GM10248 (cell line): ENCODE measurements at regions not wholly inside any gene's neighbourhood (a gene's known extent, or its start where the extent isn't known, plus 50 kb on each side); places are given as distances from the start of the nearest gene placed in this dataset.

ENCODE experiments used
- CTCF ChIA-PET: fragments of 300-600 bp; sonication (Branson Sonifier 250); formaldehyde crosslinking; extraction: SDS; loops from one replicate; lab custom pipeline; 2021; ENCODE audit warnings: antibody characterized with exemption; lab: Yijun Ruan, JAX
- POLR2A ChIA-PET: fragments of 350-650 bp; sonication (Branson Sonifier 250); formaldehyde crosslinking; extraction: SDS; loops from one replicate; lab custom pipeline; 2020; ENCODE audit warnings: antibody characterized with exemption; lab: Yijun Ruan, JAX
- DNase-seq: peaks from one replicate; pipeline ENCODE4 v3.0.0; 2012; ENCODE audit errors: extremely low spot score
- TF ChIP-seq, protein P1 (sequence below): IDR thresholded peaks from 2 replicates; pipeline ENCODE4 v1.5.1; 2012; ENCODE audit warnings: mild to moderate bottlenecking, low read depth; ENCODE audit errors: extremely low read depth, missing control alignments, control extremely low read depth

DNA sequence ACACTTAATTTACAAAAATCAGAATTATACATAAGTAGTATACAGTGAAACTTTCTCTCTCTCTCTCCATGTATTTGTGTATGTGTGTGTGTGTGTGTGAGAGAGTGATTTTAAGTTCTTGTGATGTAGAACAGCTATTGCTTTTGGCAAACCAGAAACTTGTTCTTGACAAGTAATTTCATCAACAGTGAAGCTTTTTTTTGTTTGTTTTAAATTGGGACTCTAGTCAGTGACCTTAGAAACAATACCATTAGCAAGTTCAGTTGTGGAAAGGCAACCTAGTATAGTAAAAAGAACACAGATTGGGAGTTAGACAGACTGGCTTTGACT, 319.1 kb downstream of the PTEN start:
- POLR2A ChIA-PET, result no interaction called here
- DNase-seq, result no peak
- CTCF ChIA-PET, result interaction anchor here (0.8 to 2.6 kb wide), 9 partner anchors 8 to 332 kb away, joined by 3 to 11 read pairs (median 4); no protein-coding TSS in a partner anchor
- TF ChIP-seq, protein P1, sequence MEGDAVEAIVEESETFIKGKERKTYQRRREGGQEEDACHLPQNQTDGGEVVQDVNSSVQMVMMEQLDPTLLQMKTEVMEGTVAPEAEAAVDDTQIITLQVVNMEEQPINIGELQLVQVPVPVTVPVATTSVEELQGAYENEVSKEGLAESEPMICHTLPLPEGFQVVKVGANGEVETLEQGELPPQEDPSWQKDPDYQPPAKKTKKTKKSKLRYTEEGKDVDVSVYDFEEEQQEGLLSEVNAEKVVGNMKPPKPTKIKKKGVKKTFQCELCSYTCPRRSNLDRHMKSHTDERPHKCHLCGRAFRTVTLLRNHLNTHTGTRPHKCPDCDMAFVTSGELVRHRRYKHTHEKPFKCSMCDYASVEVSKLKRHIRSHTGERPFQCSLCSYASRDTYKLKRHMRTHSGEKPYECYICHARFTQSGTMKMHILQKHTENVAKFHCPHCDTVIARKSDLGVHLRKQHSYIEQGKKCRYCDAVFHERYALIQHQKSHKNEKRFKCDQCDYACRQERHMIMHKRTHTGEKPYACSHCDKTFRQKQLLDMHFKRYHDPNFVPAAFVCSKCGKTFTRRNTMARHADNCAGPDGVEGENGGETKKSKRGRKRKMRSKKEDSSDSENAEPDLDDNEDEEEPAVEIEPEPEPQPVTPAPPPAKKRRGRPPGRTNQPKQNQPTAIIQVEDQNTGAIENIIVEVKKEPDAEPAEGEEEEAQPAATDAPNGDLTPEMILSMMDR, result no peak

DNA sequence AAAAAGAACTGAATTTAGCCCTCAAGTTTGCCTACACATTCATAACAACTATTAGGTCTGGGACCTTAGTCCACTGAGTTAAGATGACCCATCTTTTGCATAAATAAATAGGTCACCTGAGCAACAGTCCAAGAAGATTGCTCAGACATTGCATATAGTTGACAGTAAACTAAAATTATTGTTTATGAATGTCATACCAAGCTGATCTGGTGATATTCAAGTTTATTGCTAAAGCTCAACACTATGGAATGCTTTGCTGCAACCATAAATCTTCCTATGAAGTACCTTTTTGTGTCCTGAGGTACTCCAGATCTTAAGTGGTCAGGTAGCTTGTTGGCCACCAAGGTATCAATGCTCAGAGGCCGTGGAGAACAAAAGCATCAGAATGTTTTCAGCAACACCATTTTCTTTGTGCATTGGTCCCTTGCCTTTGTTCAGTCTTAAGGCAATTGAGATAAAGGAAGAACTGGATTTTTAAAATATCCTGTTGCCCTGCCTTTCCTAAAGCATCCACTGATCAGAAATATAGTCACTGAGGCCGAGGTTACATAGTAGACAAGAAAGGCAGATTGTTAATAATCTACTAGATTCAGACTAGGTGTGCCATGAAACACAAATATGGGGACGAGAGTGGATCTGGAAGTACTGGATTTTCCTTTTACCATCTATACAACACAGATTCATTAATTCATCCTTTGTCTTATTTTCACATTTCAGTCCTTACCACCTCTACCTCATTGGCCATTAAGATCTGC, 321.3 kb downstream of the PTEN start:
- TF ChIP-seq, protein P1, result no peak
- POLR2A ChIA-PET, result no interaction called here
- CTCF ChIA-PET, result interaction anchor here (1.0 to 1.9 kb wide), 4 partner anchors 10 to 21 kb away, joined by 3 to 5 read pairs (median 3); no protein-coding TSS in a partner anchor
- DNase-seq, result no peak

DNA sequence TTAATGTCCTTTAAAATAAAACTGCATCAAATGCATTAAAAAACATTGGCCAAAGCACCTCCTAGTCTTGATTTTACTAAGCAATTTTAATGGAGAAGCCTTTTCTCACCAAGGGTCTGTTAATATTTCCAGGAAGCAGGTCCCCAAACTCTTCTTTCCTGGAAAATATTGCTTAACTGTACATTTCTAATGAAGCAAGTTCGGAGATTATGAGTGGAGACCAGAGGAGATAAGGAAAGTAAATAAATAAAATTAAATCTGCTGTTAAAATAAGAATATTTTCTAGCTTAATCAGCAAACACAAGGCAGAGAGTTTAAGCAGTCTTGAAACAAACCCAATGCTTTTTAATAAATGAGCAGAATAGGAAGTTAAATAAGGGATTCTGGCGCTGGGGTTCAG, 322.4 kb downstream of the PTEN start:
- ChIA-PET POLR2A (no interaction called here), CTCF (no interaction called here)
- TF ChIP-seq, protein P1, result no peak
- no peak for DNase-seq

DNA sequence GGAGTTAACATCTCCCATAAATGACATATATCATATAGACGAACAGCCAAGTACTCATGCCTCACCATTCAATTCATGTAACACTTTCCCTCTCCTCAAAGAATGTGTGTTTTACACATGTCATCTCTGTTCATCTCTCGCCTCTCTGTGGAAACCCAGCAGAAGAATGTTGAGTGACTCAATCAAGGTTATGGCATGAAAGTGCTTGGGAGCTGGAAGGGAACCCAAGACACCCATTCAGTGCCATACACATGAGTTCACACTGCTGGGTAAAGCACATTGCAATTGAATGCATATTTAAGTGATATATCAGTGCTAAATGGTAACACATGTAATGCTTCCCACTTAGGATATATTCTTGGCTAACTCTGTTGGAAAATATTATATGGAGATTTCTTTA, 322.9 kb downstream of the PTEN start:
- no peak for DNase-seq
- POLR2A ChIA-PET, result no interaction called here
- TF ChIP-seq, protein P1, result no peak
- CTCF ChIA-PET, result no interaction called here

DNA sequence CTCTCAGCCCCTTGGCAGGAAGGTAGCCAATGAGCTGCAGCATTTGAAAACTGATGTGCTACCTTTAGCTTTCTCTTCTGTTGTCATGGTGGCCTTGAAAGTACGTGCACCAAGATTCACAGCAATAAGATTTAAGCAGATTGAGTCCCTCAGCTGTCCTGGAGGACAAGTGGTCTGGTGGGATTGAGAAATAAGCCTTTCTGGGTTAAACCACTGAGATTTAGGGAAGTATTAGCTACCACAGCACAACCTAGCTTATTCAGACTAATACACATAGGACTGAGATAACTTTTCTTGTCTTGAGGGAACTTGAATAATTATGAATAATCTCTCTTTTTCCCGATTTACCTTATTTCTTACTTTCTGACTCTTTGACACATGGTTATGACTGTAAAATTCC, 324.0 kb downstream of the PTEN start:
- TF ChIP-seq, protein P1, result no peak
- ChIA-PET CTCF (interaction anchor here (1.2 kb wide), 1 partner anchor 202 kb away, joined by 3 read pairs; no protein-coding TSS in a partner anchor), POLR2A (no interaction called here)
- DNase-seq, result no peak

DNA sequence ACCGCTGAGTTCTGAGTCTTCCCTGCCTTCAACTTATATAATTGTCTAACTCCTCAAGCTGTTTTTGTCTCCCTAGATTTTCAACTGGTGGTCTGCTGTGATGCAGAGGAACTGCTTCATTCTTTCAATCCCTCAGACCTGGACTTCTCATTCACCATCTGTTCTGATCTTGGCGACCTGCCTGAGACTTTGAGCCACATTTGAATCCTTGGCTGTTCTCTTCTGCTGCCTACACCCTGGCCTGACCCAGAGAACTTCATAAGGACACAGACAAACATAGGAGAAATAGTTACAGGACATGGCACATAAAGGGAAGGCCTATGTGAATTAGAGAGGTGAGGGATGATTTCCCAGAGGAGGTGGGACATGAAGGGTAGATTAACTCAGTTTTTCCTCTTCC, 326.7 kb downstream of the PTEN start:
- no peak for DNase-seq
- TF ChIP-seq, protein P1, result no peak
- CTCF ChIA-PET, result no interaction called here
- POLR2A ChIA-PET, result no interaction called here
